ENCODE measurements at regions not wholly inside any gene's neighbourhood (a gene's known extent, or its start where the extent isn't known, plus 50 kb on each side); places are given as distances from the start of the nearest gene placed in this dataset.

GRCh38 chr1:86285796-86286195, 110.3 kb downstream of the ODF2L start:
- no peak overlapping the region for H3K9ac ChIP-seq (ENCODE audit: low read length)
- H3K36me3 ChIP-seq (ENCODE audit: control insufficient read depth in 1 of 2, insufficient read depth in 2 of 2, low read length in 2 of 2) = no peaks in the 10 kb centered on the region
- ATAC-seq (no peak), DNase-seq (ENCODE audit: low read depth, low spot score) (no peak)
- CTCF ChIA-PET = no interaction called here
- TF ChIP-seq, protein P1, sequence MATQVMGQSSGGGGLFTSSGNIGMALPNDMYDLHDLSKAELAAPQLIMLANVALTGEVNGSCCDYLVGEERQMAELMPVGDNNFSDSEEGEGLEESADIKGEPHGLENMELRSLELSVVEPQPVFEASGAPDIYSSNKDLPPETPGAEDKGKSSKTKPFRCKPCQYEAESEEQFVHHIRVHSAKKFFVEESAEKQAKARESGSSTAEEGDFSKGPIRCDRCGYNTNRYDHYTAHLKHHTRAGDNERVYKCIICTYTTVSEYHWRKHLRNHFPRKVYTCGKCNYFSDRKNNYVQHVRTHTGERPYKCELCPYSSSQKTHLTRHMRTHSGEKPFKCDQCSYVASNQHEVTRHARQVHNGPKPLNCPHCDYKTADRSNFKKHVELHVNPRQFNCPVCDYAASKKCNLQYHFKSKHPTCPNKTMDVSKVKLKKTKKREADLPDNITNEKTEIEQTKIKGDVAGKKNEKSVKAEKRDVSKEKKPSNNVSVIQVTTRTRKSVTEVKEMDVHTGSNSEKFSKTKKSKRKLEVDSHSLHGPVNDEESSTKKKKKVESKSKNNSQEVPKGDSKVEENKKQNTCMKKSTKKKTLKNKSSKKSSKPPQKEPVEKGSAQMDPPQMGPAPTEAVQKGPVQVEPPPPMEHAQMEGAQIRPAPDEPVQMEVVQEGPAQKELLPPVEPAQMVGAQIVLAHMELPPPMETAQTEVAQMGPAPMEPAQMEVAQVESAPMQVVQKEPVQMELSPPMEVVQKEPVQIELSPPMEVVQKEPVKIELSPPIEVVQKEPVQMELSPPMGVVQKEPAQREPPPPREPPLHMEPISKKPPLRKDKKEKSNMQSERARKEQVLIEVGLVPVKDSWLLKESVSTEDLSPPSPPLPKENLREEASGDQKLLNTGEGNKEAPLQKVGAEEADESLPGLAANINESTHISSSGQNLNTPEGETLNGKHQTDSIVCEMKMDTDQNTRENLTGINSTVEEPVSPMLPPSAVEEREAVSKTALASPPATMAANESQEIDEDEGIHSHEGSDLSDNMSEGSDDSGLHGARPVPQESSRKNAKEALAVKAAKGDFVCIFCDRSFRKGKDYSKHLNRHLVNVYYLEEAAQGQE (IDR thresholded peaks at IDR 0.05; ENCODE audit: low read depth) = no peak
- TF ChIP-seq POLR2AphosphoS5 (IDR thresholded peaks at IDR 0.05; ENCODE audit: low read depth, low read length) = no peak
- TF ChIP-seq SRF (IDR thresholded peaks at IDR 0.05; ENCODE audit: low read depth) = no peak
- TF ChIP-seq TCF7L2 (IDR thresholded peaks at IDR 0.05; ENCODE audit: borderline replicate concordance, extremely low read depth, insufficient read depth, insufficient read length) = no peak
- TF ChIP-seq SP1 (IDR thresholded peaks at IDR 0.05; ENCODE audit: low read depth) = no peak
- no peak for TF ChIP-seq CTCF (IDR thresholded peaks at IDR 0.05 in 2 of 3, conservative IDR thresholded peaks at IDR 0.05 in 1 of 3; ENCODE audit: borderline replicate concordance in 1 of 3, insufficient read depth in 1 of 3, low read depth in 2 of 3, low read length in 2 of 3)
- TF ChIP-seq ZNF274 (IDR thresholded peaks at IDR 0.05; ENCODE audit: low read depth, low read length) = no peak
- TF ChIP-seq YY1 (IDR thresholded peaks at IDR 0.05; ENCODE audit: extremely low read depth, insufficient replicate concordance, low read depth, low read length) = no peak
- TF ChIP-seq RAD21 (IDR thresholded peaks at IDR 0.05; ENCODE audit: low read depth) = no peak
- no peak for TF ChIP-seq CBX3 (IDR thresholded peaks at IDR 0.05; ENCODE audit: low read depth)
- no peak for TF ChIP-seq EZH2 (IDR thresholded peaks at IDR 0.05)
- no peak for TF ChIP-seq ATF3 (IDR thresholded peaks at IDR 0.05)
- TF ChIP-seq, protein P2, sequence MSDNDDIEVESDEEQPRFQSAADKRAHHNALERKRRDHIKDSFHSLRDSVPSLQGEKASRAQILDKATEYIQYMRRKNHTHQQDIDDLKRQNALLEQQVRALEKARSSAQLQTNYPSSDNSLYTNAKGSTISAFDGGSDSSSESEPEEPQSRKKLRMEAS (IDR thresholded peaks at IDR 0.05) = no peak
- no peak for TF ChIP-seq EGR1 (IDR thresholded peaks at IDR 0.05; ENCODE audit: low read depth)
- no peak for TF ChIP-seq ELF1 (IDR thresholded peaks at IDR 0.05; ENCODE audit: borderline replicate concordance, low read depth)
- TF ChIP-seq SIN3A (IDR thresholded peaks at IDR 0.05; ENCODE audit: low read depth) = no peak
- TF ChIP-seq ZBTB33 (IDR thresholded peaks at IDR 0.05; ENCODE audit: extremely low read depth, insufficient replicate concordance, low read length) = no peak
- no peak for TF ChIP-seq POLR2A (IDR thresholded peaks at IDR 0.05; ENCODE audit: borderline replicate concordance, extremely low read depth, insufficient read depth, insufficient read length)
- TF ChIP-seq JUND (IDR thresholded peaks at IDR 0.05) = no peak
- no peak overlapping the region for H3K27ac ChIP-seq (ENCODE audit: low read depth, low read length)
- H3K27me3 ChIP-seq (ENCODE audit: insufficient read depth, low read length) = no peaks in the 10 kb centered on the region
- H3K9me2 ChIP-seq (ENCODE audit: insufficient read depth) = no peaks in the 10 kb centered on the region
- intact Hi-C loops (cut with micrococcal nuclease) = no loop called here
- H3K4me2 ChIP-seq (ENCODE audit: low read length) = no peak overlapping the region
- BruUV-seq (replicated peaks) = no TSS peak
- H4K20me1 ChIP-seq (ENCODE audit: insufficient read depth) = no peaks in the 10 kb centered on the region
- POLR2A ChIA-PET = no interaction called here
- no peaks in the 10 kb centered on the region for H3K79me2 ChIP-seq (ENCODE audit: insufficient read depth, low read length)
- RAD21 ChIA-PET (ENCODE audit: low non-redundant PET in 1 of 2, low total read pairs in 2 of 2, uncharacterized antibody in 2 of 2, unreplicated experiment in 2 of 2) = no interaction called here
- no peak overlapping the region for H3K4me3 ChIP-seq (replicated peaks in 1 of 2; ENCODE audit: low read depth in 1 of 2, low read length in 2 of 2)
- H2AFZ ChIP-seq (ENCODE audit: low read depth, low read length, poor library complexity, severe bottlenecking) = no peak overlapping the region
- H3K9me3 ChIP-seq (ENCODE audit: control insufficient read depth in 1 of 2, insufficient read depth in 1 of 2, low read depth in 1 of 2, low read length in 2 of 2) = no peaks in the 10 kb centered on the region
- H3K4me1 ChIP-seq (ENCODE audit: control insufficient read depth in 1 of 2, insufficient read depth in 2 of 2, low read length in 2 of 2) = no peaks in the 10 kb centered on the region

Measured in HCT116 (cell line).